Uterus (tissue), 3 donors: ENCODE measurements at regions not wholly inside any gene's neighbourhood (a gene's known extent, or its start where the extent isn't known, plus 50 kb on each side); places are given as distances from the start of the nearest gene placed in this dataset.

Experiments used
- DNase-seq, 2 donors: peaks; one replicate each; pipeline ENCODE4 v3.0.0-alpha.2; 2019 to 2020
- H3K27ac ChIP-seq, 2 donors: fragments of 200-600 bp; sonication (generic); 1 replicate in 1 of 2; 2 replicates in 1 of 2; pipeline ENCODE4 v1.5.1; 2016 to 2018
- H3K27me3 ChIP-seq, 2 donors: fragments of 200-600 bp; sonication (generic); one replicate each; pipeline ENCODE4 v1.5.1; 2018 to 2019; ENCODE audit warnings: control low read depth in 1 of 2
- H3K36me3 ChIP-seq, 2 donors: fragments of 200-600 bp; sonication (generic); one replicate each; pipeline ENCODE4 v1.5.1; 2019; ENCODE audit warnings: control low read depth in 1 of 2
- H3K4me1 ChIP-seq, 2 donors: fragments of 200-600 bp; sonication (generic); one replicate each; pipeline ENCODE4 v1.5.1; 2018 to 2019; ENCODE audit warnings: control low read depth in 1 of 2
- H3K4me3 ChIP-seq, 2 donors: fragments of 200-600 bp; sonication (generic); 1 replicate in 1 of 2; 2 replicates in 1 of 2; pipeline ENCODE4 v1.5.1; 2018 to 2019; ENCODE audit warnings: mild to moderate bottlenecking in 1 of 2
- H3K9me3 ChIP-seq, 2 donors: fragments of 200-600 bp; sonication (generic); one replicate each; pipeline ENCODE4 v1.5.1; 2019; ENCODE audit warnings: control low read depth in 1 of 2
- CTCF ChIP-seq, 4 experiments: fragments of 200-600 bp in 2 of 4; fragments of 450-650 bp in 2 of 4; sonication (generic) in 2 of 4; IDR thresholded peaks; one replicate each; pipeline ENCODE4 v1.5.1; 2016 to 2019; ENCODE audit warnings: antibody characterized with exemption in 4 of 4, mild to moderate bottlenecking in 2 of 4, moderate library complexity in 1 of 4
- POLR2A ChIP-seq, 2 donors: fragments of 450-650 bp; IDR thresholded peaks; one replicate each; pipeline ENCODE4 v1.6.1; 2016; ENCODE audit warnings: antibody characterized with exemption in 2 of 2, mild to moderate bottlenecking in 1 of 2, moderate library complexity in 1 of 2
- intact Hi-C: fragments of 100-400 bp; cut with DNase I; formaldehyde crosslinking; loops from one replicate; pipeline ENCODE4 v1.15.1; 2023; ENCODE audit warnings: low total_unique reads
- donor health status: DM: yes; HTN: yes; CAD: no.

GRCh38 chr10:124186956-124187355 lies 93.6 kb upstream of the CHST15 start:
- Histone ChIP-seq H3K4me3 (no peak overlapping the region), H3K4me1 (no peaks in the 10 kb centered on the region), H3K27ac (no peak overlapping the region), H3K9me3 (no peaks in the 10 kb centered on the region), H3K36me3 (no peaks in the 10 kb centered on the region), H3K27me3 (no peaks in the 10 kb centered on the region)
- intact Hi-C loops, result no loop called here
- DNase-seq, result no peak
- TF ChIP-seq POLR2A (IDR thresholded peaks at IDR 0.05) (no peak), CTCF (IDR thresholded peaks at IDR 0.05) (no peak)

GRCh38 chr10:124185084-124185483 lies 91.7 kb upstream of the CHST15 start:
- no peaks in the 10 kb centered on the region for H3K36me3 ChIP-seq
- H3K27me3 ChIP-seq, result no peaks in the 10 kb centered on the region
- H3K4me3 ChIP-seq, result no peak overlapping the region
- intact Hi-C loops, result no loop called here
- no peaks in the 10 kb centered on the region for H3K4me1 ChIP-seq
- no peak overlapping the region for H3K27ac ChIP-seq
- no peak for TF ChIP-seq CTCF (IDR thresholded peaks at IDR 0.05)
- no peak for TF ChIP-seq POLR2A (IDR thresholded peaks at IDR 0.05)
- no peaks in the 10 kb centered on the region for H3K9me3 ChIP-seq
- DNase-seq, result no peak

- Histone ChIP-seq H3K27me3 (no peaks in the 10 kb centered on the region), H3K4me3 (no peak overlapping the region), H3K36me3 (no peaks in the 10 kb centered on the region), H3K4me1 (no peaks in the 10 kb centered on the region), H3K27ac (no peak overlapping the region), H3K9me3 (no peaks in the 10 kb centered on the region)
- intact Hi-C loops, result no loop called here
- TF ChIP-seq POLR2A (IDR thresholded peaks at IDR 0.05), result no peak
- no peak for TF ChIP-seq CTCF (IDR thresholded peaks at IDR 0.05)
- no peak for DNase-seq
Measured at GRCh38 chr10:124184208-124184830, 90.9 kb upstream of the CHST15 start.

GRCh38 chr10:124183617-124184016 lies 90.2 kb upstream of the CHST15 start:
- TF ChIP-seq POLR2A (IDR thresholded peaks at IDR 0.05) (no peak), CTCF (IDR thresholded peaks at IDR 0.05) (no peak)
- no peak for DNase-seq
- no peaks in the 10 kb centered on the region for H3K36me3 ChIP-seq

GRCh38 chr10:124182088-124182541 lies 88.7 kb upstream of the CHST15 start:
- Histone ChIP-seq H3K36me3 (no peaks in the 10 kb centered on the region), H3K27ac (no peak overlapping the region), H3K4me1 (no peaks in the 10 kb centered on the region), H3K9me3 (no peaks in the 10 kb centered on the region), H3K4me3 (no peak overlapping the region), H3K27me3 (no peaks in the 10 kb centered on the region)
- DNase-seq, result no peak
- intact Hi-C loops, result no loop called here
- no peak for TF ChIP-seq CTCF (IDR thresholded peaks at IDR 0.05)
- TF ChIP-seq POLR2A (IDR thresholded peaks at IDR 0.05), result no peak

More at GRCh38 chr10:124183617-124184016, 90.2 kb upstream of the CHST15 start:
- Histone ChIP-seq H3K27me3 (no peaks in the 10 kb centered on the region), H3K4me1 (no peaks in the 10 kb centered on the region), H3K9me3 (no peaks in the 10 kb centered on the region), H3K4me3 (no peak overlapping the region), H3K27ac (no peak overlapping the region)
- intact Hi-C loops, result no loop called here
